HG03135 (cell line): ENCODE measurements at regions not wholly inside any gene's neighbourhood (a gene's known extent, or its start where the extent isn't known, plus 50 kb on each side); places are given as distances from the start of the nearest gene placed in this dataset.
"Not testable (repeated sequence)": the region's sequence is repeated elsewhere in the genome, so short reads cannot be mapped to it uniquely, and the experiment has no call there.

Source experiments
- ATAC-seq: cut with Tn5 transposase; IDR thresholded peaks from one replicate; pipeline ENCODE4 v1.9.1; 2021; ENCODE audit warnings: mild to moderate bottlenecking, moderate library complexity; ENCODE audit not compliant: unreplicated experiment

- ATAC-seq: no peak
These were observed 225.5 kb upstream of the CDH8 start for GRCh38 chr16:62261760-62262159.

GRCh38 chr16:62258931-62259435 lies 222.7 kb upstream of the CDH8 start:
- not testable (repeated sequence) for ATAC-seq

- ATAC-seq: no peak
These were observed 220.2 kb upstream of the CDH8 start for GRCh38 chr16:62256406-62256805.

GRCh38 chr16:62254847-62255246 lies 218.6 kb upstream of the CDH8 start:
- no peak for ATAC-seq

- ATAC-seq: no peak
These were observed 218.1 kb upstream of the CDH8 start for GRCh38 chr16:62254372-62254771.

- ATAC-seq: no peak
These were observed 217.7 kb upstream of the CDH8 start for GRCh38 chr16:62253966-62254365.

- ATAC-seq: no peak
These were observed 212.8 kb upstream of the CDH8 start for GRCh38 chr16:62249069-62249468.

GRCh38 chr16:62240722-62241121 lies 204.5 kb upstream of the CDH8 start:
- ATAC-seq: no peak

GRCh38 chr16:62225675-62226074 lies 189.4 kb upstream of the CDH8 start:
- ATAC-seq: no peak

- ATAC-seq: no peak
These were observed 188.5 kb upstream of the CDH8 start for GRCh38 chr16:62224646-62225209.

- ATAC-seq: no peak
These were observed 180.6 kb upstream of the CDH8 start for GRCh38 chr16:62216837-62217236.

- no peak for ATAC-seq
These were observed 177.5 kb upstream of the CDH8 start for GRCh38 chr16:62213763-62214162.

- no peak for ATAC-seq
These were observed 172.7 kb upstream of the CDH8 start for GRCh38 chr16:62208934-62209333.

- ATAC-seq: no peak
These were observed 169.2 kb upstream of the CDH8 start for GRCh38 chr16:62205459-62205858.

- ATAC-seq: no peak
These were observed 165.7 kb upstream of the CDH8 start for GRCh38 chr16:62201911-62202310.

GRCh38 chr16:62194828-62195227 lies 158.6 kb upstream of the CDH8 start:
- no peak for ATAC-seq

GRCh38 chr16:62190426-62190825 lies 154.2 kb upstream of the CDH8 start:
- ATAC-seq: no peak

- no peak for ATAC-seq
These were observed 141.3 kb upstream of the CDH8 start for GRCh38 chr16:62177351-62178203.

- ATAC-seq: no peak
These were observed 134.4 kb upstream of the CDH8 start for GRCh38 chr16:62170642-62171041.

GRCh38 chr16:62167551-62167950 lies 131.3 kb upstream of the CDH8 start:
- ATAC-seq: no peak

GRCh38 chr16:62157544-62157943 lies 121.3 kb upstream of the CDH8 start:
- no peak for ATAC-seq

GRCh38 chr16:62156971-62157370 lies 120.7 kb upstream of the CDH8 start:
- ATAC-seq: no peak
